H1 (cell line): ENCODE measurements at regions not wholly inside any gene's neighbourhood (a gene's known extent, or its start where the extent isn't known, plus 50 kb on each side); places are given as distances from the start of the nearest gene placed in this dataset.

Experiments
- CTCF ChIA-PET: fragments of 300-600 bp; sonication (Branson Sonifier 250); formaldehyde crosslinking; loops from one replicate; lab custom pipeline; 2021; ENCODE audit not compliant: partially characterized antibody; lab: Charles Lee
- POLR2A ChIA-PET: fragments of 300-600 bp; sonication (Branson Sonifier 250); formaldehyde crosslinking; loops from one replicate; lab custom pipeline; 2021; ENCODE audit warnings: inconsistent platforms; ENCODE audit not compliant: partially characterized antibody; lab: Charles Lee
- DNase-seq, 2 experiments: peaks; one replicate each; pipeline versions ENCODE4 v3.0.0 to v3.0.0-alpha.2; 2010 to 2022; ENCODE audit warnings: low spot score in 2 of 2, low read depth in 1 of 2, mixed read lengths in 1 of 2
- FAIRE-seq: peaks from 2 replicates; lab custom pipeline; 2011; peaks lifted over from hg19 to GRCh38; lab: Jason Lieb, UNC
- H2AFZ ChIP-seq: 2 replicates; pipeline ENCODE4 v1.8.1; 2012; ENCODE audit warnings: low read length, inconsistent platforms
- H2AK5ac ChIP-seq: 2 replicates; pipeline ENCODE4 v1.6.1; 2013; ENCODE audit warnings: low read depth, low read length
- H2BK120ac ChIP-seq: replicated peaks from 2 replicates; pipeline ENCODE3; 2013; ENCODE audit warnings: low read depth, low read length, inconsistent platforms
- H2BK12ac ChIP-seq: 2 replicates; pipeline ENCODE4 v1.6.1; 2013; ENCODE audit warnings: low read depth, low read length
- H2BK15ac ChIP-seq: 2 replicates; pipeline ENCODE4 v1.6.1; 2013; ENCODE audit warnings: low read length
- H2BK20ac ChIP-seq: 2 replicates; pipeline ENCODE4 v1.6.1; 2013; ENCODE audit warnings: low read length
- H2BK5ac ChIP-seq: 2 replicates; pipeline ENCODE4 v1.6.1; 2013; ENCODE audit warnings: low read depth, low read length
- H3K14ac ChIP-seq: 2 replicates; pipeline ENCODE4 v1.6.1; 2013; ENCODE audit warnings: inconsistent platforms; ENCODE audit not compliant: insufficient read length
- H3K18ac ChIP-seq: 2 replicates; pipeline ENCODE4 v1.6.1; 2013; ENCODE audit warnings: low read length; ENCODE audit errors: extremely low read depth
- H3K23ac ChIP-seq: 2 replicates; pipeline ENCODE4 v1.6.1; 2013; ENCODE audit warnings: inconsistent platforms; ENCODE audit not compliant: insufficient read length
- H3K23me2 ChIP-seq: 2 replicates; pipeline ENCODE4 v1.6.1; 2013; ENCODE audit warnings: low read depth, low read length
- H3K27ac ChIP-seq: 2 replicates; pipeline ENCODE4 v1.6.1; 2011; ENCODE audit warnings: low read depth, low read length, inconsistent platforms
- H3K27me3 ChIP-seq, 4 experiments: replicated peaks in 1 of 4; 1 replicate in 1 of 4; 2 replicates in 3 of 4; pipeline versions ENCODE4 v1.6.1 to v1.8.1; 2011 to 2013; ENCODE audit warnings: low read length in 3 of 4, mild to moderate bottlenecking in 3 of 4, inconsistent platforms in 2 of 4, mixed read lengths in 2 of 4, moderate library complexity in 1 of 4; ENCODE audit not compliant: control insufficient read depth in 3 of 4, insufficient read depth in 3 of 4; ENCODE audit errors: extremely low read depth in 1 of 4
- H3K36me3 ChIP-seq, 4 experiments: 2 replicates each; pipeline versions ENCODE4 v1.6.1 to v1.8.1; 2011 to 2013; ENCODE audit warnings: mild to moderate bottlenecking in 4 of 4, low read length in 3 of 4, moderate library complexity in 2 of 4, control low read depth in 1 of 4, inconsistent platforms in 1 of 4; ENCODE audit not compliant: insufficient read depth in 4 of 4, control insufficient read depth in 2 of 4
- H3K4ac ChIP-seq: replicated peaks from 2 replicates; pipeline ENCODE3; 2013; ENCODE audit warnings: low read length, low read depth, mixed read lengths, inconsistent platforms; ENCODE audit not compliant: insufficient read length
- H3K4me1 ChIP-seq, 4 experiments: replicated peaks in 1 of 4; 1 replicate in 1 of 4; 2 replicates in 3 of 4; pipeline versions ENCODE4 v1.6.1 to v1.8.1; 2011 to 2013; ENCODE audit warnings: low read length in 3 of 4, inconsistent platforms in 2 of 4, mixed read lengths in 1 of 4; ENCODE audit not compliant: insufficient read depth in 4 of 4, control insufficient read depth in 3 of 4
- H3K4me2 ChIP-seq, 2 experiments: 2 replicates each; pipeline versions ENCODE4 v1.6.1 to v1.8.1; 2011 to 2013; ENCODE audit warnings: low read depth in 2 of 2, low read length in 2 of 2, control low read depth in 1 of 2, inconsistent platforms in 1 of 2, mild to moderate bottlenecking in 1 of 2; ENCODE audit not compliant: insufficient read depth in 1 of 2
- H3K4me3 ChIP-seq, 4 experiments: fragments of 200-600, 300-600 bp in 1 of 4; sonication (generic), shearing (Covaris generic), sonication (Bioruptor Twin) in 1 of 4; 2 replicates each; pipeline versions ENCODE4 v1.5.1 to v1.8.1; 2011 to 2016; ENCODE audit warnings: low read length in 4 of 4, low read depth in 3 of 4, control low read depth in 2 of 4, inconsistent platforms in 2 of 4, mild to moderate bottlenecking in 2 of 4, mixed read lengths in 1 of 4, moderate library complexity in 1 of 4; ENCODE audit not compliant: insufficient read depth in 2 of 4; ENCODE audit errors: extremely low read depth in 1 of 4
- H3K56ac ChIP-seq: replicated peaks from 2 replicates; pipeline ENCODE3; 2013; ENCODE audit warnings: low read depth, mild to moderate bottlenecking, mixed read lengths, low read length, inconsistent platforms; ENCODE audit not compliant: insufficient read length
- H3K79me1 ChIP-seq: 2 replicates; pipeline ENCODE4 v1.6.1; 2013; ENCODE audit warnings: low read depth, low read length, control low read depth
- H3K79me2 ChIP-seq, 2 experiments: 2 replicates each; pipeline versions ENCODE4 v1.6.1 to v1.8.1; 2012 to 2013; ENCODE audit warnings: low read length in 2 of 2, mild to moderate bottlenecking in 2 of 2, inconsistent platforms in 1 of 2; ENCODE audit not compliant: insufficient read depth in 2 of 2, control insufficient read depth in 1 of 2
- H3K9ac ChIP-seq, 4 experiments: replicated peaks in 1 of 4; 1 replicate in 1 of 4; 2 replicates in 3 of 4; pipeline versions ENCODE4 v1.6.1 to v1.8.1; 2011 to 2013; ENCODE audit warnings: low read depth in 3 of 4, low read length in 3 of 4, control low read depth in 2 of 4, mild to moderate bottlenecking in 2 of 4, moderate library complexity in 2 of 4, inconsistent platforms in 1 of 4; ENCODE audit errors: extremely low read depth in 1 of 4
- H3K9me3 ChIP-seq, 2 experiments: 2 replicates each; pipeline versions ENCODE4 v1.6.1 to v1.8.1; 2012 to 2013; ENCODE audit warnings: mild to moderate bottlenecking in 2 of 2, moderate library complexity in 2 of 2, control low read depth in 1 of 2, inconsistent platforms in 1 of 2, low read depth in 1 of 2, low read length in 1 of 2, mixed read lengths in 1 of 2; ENCODE audit not compliant: insufficient read depth in 2 of 2
- H4K20me1 ChIP-seq, 2 experiments: replicated peaks in 1 of 2; 2 replicates each; pipeline versions ENCODE3 to v1.8.1; 2011 to 2013; ENCODE audit warnings: inconsistent platforms in 2 of 2, low read length in 2 of 2, mild to moderate bottlenecking in 1 of 2; ENCODE audit not compliant: insufficient read depth in 2 of 2, control insufficient read depth in 1 of 2
- H4K5ac ChIP-seq: 2 replicates; pipeline ENCODE4 v1.6.1; 2013; ENCODE audit warnings: low read length, low read depth, mixed read lengths, inconsistent platforms; ENCODE audit not compliant: insufficient read length
- H4K8ac ChIP-seq: 2 replicates; pipeline ENCODE4 v1.8.0; 2013; ENCODE audit warnings: mild to moderate bottlenecking, moderate library complexity, low read length, inconsistent platforms; ENCODE audit not compliant: insufficient read depth; ENCODE audit errors: extremely low read depth
- H4K91ac ChIP-seq: replicated peaks from 2 replicates; pipeline ENCODE3; 2013; ENCODE audit warnings: low read length, mixed read lengths, inconsistent platforms; ENCODE audit not compliant: insufficient read length
- BACH1 ChIP-seq: IDR thresholded peaks from 2 replicates; pipeline ENCODE4 v1.6.1; 2012; ENCODE audit warnings: low read length, improper control_type of control experiment
- CEBPB ChIP-seq: IDR thresholded peaks from 2 replicates; pipeline ENCODE4 v1.6.1; 2012; ENCODE audit warnings: low read depth, low read length
- EP300 ChIP-seq, 2 experiments: IDR thresholded peaks; 1 replicate in 1 of 2; 2 replicates in 1 of 2; pipeline ENCODE4 v1.6.1; 2011 to 2012; ENCODE audit warnings: low read depth in 2 of 2, low read length in 2 of 2, mild to moderate bottlenecking in 2 of 2, borderline replicate concordance in 1 of 2, inconsistent platforms in 1 of 2, moderate library complexity in 1 of 2
- HDAC2 ChIP-seq, 2 experiments: fragments of 300-600 bp in 1 of 2; sonication (generic) in 1 of 2; IDR thresholded peaks; 2 replicates each; pipeline ENCODE4 v1.6.1; 2011 to 2012; ENCODE audit warnings: low read depth in 2 of 2, low read length in 2 of 2, mild to moderate bottlenecking in 2 of 2, moderate library complexity in 2 of 2, borderline replicate concordance in 1 of 2, inconsistent platforms in 1 of 2
- KDM5A ChIP-seq: fragments of 200-600 bp; IDR thresholded peaks from 2 replicates; pipeline ENCODE4 v1.7.1; 2012; ENCODE audit warnings: mild to moderate bottlenecking, low read length, inconsistent platforms, mixed read lengths
- SIN3A ChIP-seq, 2 experiments: IDR thresholded peaks in 1 of 2; conservative IDR thresholded peaks in 1 of 2; 2 replicates each; pipeline ENCODE4 v1.6.1; 2011 to 2012; ENCODE audit warnings: low read length in 2 of 2, improper control_type of control experiment in 1 of 2, low read depth in 1 of 2, mild to moderate bottlenecking in 1 of 2
- SP1 ChIP-seq: IDR thresholded peaks from 2 replicates; pipeline ENCODE4 v1.6.1; 2011; ENCODE audit warnings: low read depth, low read length
- SRF ChIP-seq: IDR thresholded peaks from 2 replicates; pipeline ENCODE4 v1.6.1; 2011; ENCODE audit warnings: mild to moderate bottlenecking, low read depth, low read length, moderate library complexity
- TBP ChIP-seq: IDR thresholded peaks from 2 replicates; pipeline ENCODE4 v1.6.1; 2011; ENCODE audit warnings: low read depth, low read length, improper control_type of control experiment
- WGBS, 2 experiments: shearing (Covaris generic) in 1 of 2; methylation state at CpG; one replicate each; pipeline versions ENCODE4 v1.1.6 to v1.1.7; 2013 to 2015; ENCODE audit warnings: low lambda C conversion rate in 2 of 2, mixed read lengths in 2 of 2, inconsistent platforms in 1 of 2, low coverage in 1 of 2, missing lambda C conversion rate in 1 of 2; ENCODE audit not compliant: insufficient replicate concordance in 2 of 2, insufficient coverage in 1 of 2, insufficient read length in 1 of 2; ENCODE audit errors: extremely low coverage in 1 of 2, missing lambda C conversion rate in 1 of 2; 5-methylcytosine and 5-hydroxymethylcytosine counted together
- TF ChIP-seq, protein P1 (sequence below), 3 experiments: IDR thresholded peaks; 1 replicate in 2 of 3; 2 replicates in 1 of 3; pipeline versions ENCODE4 v1.5.1 to v1.6.1; 2011; ENCODE audit warnings: low read length in 3 of 3, mild to moderate bottlenecking in 3 of 3, inconsistent platforms in 2 of 3, low read depth in 1 of 3, moderate library complexity in 1 of 3; ENCODE audit not compliant: insufficient read depth in 1 of 3; ENCODE audit errors: control extremely low read depth in 1 of 3
- TF ChIP-seq, protein P2 (sequence below): IDR thresholded peaks from 2 replicates; pipeline ENCODE4 v1.6.1; 2011; ENCODE audit warnings: low read length, improper control_type of control experiment

DNA sequence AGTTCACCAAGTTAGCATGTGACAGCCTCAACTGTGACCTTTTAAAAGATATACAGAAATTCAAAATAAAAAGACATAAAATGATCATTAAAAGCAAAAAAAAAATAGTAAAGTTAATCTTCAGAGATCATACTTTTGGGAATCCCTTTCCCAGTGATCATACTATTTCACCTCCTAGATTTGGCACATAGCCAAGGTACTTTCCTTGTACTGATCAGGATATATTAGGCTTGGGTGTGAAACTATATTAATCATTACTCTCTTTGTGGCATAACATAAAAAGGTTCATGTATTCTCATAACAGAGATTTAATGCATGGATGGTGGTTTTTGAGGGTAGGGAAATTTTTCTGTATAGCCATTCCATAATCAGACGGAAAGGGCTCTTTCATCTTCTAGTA lies 109.6 kb upstream of the ZWINT start:
- Histone ChIP-seq H3K4me2 (no peak overlapping the region), H3K23ac (no peak overlapping the region), H2BK5ac (no peak overlapping the region), H2AFZ (no peak overlapping the region), H3K79me2 (no peaks in the 10 kb centered on the region), H3K56ac (no peak overlapping the region), H4K5ac (no peak overlapping the region), H2BK120ac (no peak overlapping the region), H3K4ac (no peak overlapping the region), H3K18ac (no peak overlapping the region), H3K36me3 (no peaks in the 10 kb centered on the region), H4K8ac (no peak overlapping the region), H2BK15ac (no peak overlapping the region), H2BK20ac (no peak overlapping the region), H3K23me2 (no peaks in the 10 kb centered on the region), H2AK5ac (no peak overlapping the region), H3K9me3 (no peaks in the 10 kb centered on the region), H2BK12ac (no peak overlapping the region), H3K27me3 (no peaks in the 10 kb centered on the region), H3K79me1 (no peaks in the 10 kb centered on the region), H4K91ac (no peak overlapping the region), H3K4me3 (no peak overlapping the region), H3K9ac (no peak overlapping the region), H3K27ac (no peak overlapping the region), H4K20me1 (no peaks in the 10 kb centered on the region), H3K14ac (no peak overlapping the region), H3K4me1 (no peaks in the 10 kb centered on the region)
- POLR2A ChIA-PET: no interaction called here
- DNase-seq (no peak), FAIRE-seq (no peak)
- WGBS, 2 experiments: 95% methylated on average over 1 of the region's 1 CpG; no CpG with 5 or more reads in 1 of the 2 experiments
- CTCF ChIA-PET: no interaction called here
- TF ChIP-seq KDM5A (no peak), CEBPB (no peak), BACH1 (no peak), SRF (no peak), TBP (no peak), EP300 (IDR thresholded peaks at IDR 0.05; ENCODE audit: borderline replicate concordance in 1 of 2, low read depth in 2 of 2, low read length in 2 of 2) (no peak), HDAC2 (IDR thresholded peaks at IDR 0.05; ENCODE audit: borderline replicate concordance in 1 of 2, low read depth in 2 of 2, low read length in 2 of 2) (no peak), SP1 (no peak), SIN3A (conservative IDR thresholded peaks at IDR 0.05 in 1 of 2, IDR thresholded peaks at IDR 0.05 in 1 of 2; ENCODE audit: low read depth in 1 of 2, low read length in 2 of 2) (no peak)
- TF ChIP-seq, protein P1, sequence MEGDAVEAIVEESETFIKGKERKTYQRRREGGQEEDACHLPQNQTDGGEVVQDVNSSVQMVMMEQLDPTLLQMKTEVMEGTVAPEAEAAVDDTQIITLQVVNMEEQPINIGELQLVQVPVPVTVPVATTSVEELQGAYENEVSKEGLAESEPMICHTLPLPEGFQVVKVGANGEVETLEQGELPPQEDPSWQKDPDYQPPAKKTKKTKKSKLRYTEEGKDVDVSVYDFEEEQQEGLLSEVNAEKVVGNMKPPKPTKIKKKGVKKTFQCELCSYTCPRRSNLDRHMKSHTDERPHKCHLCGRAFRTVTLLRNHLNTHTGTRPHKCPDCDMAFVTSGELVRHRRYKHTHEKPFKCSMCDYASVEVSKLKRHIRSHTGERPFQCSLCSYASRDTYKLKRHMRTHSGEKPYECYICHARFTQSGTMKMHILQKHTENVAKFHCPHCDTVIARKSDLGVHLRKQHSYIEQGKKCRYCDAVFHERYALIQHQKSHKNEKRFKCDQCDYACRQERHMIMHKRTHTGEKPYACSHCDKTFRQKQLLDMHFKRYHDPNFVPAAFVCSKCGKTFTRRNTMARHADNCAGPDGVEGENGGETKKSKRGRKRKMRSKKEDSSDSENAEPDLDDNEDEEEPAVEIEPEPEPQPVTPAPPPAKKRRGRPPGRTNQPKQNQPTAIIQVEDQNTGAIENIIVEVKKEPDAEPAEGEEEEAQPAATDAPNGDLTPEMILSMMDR (IDR thresholded peaks at IDR 0.05; ENCODE audit: control extremely low read depth in 1 of 3, insufficient read depth in 1 of 3, low read depth in 1 of 3, low read length in 3 of 3): no peak
- TF ChIP-seq, protein P2, sequence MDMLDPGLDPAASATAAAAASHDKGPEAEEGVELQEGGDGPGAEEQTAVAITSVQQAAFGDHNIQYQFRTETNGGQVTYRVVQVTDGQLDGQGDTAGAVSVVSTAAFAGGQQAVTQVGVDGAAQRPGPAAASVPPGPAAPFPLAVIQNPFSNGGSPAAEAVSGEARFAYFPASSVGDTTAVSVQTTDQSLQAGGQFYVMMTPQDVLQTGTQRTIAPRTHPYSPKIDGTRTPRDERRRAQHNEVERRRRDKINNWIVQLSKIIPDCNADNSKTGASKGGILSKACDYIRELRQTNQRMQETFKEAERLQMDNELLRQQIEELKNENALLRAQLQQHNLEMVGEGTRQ: no peak
